Activated CD4-positive, alpha-beta T cell treated with anti-CD3 and anti-CD28 coated beads, Interleukin-10, Interleukin-2, amounts not matched to agents 100 ng/mL and 50 ng/mL, durations not matched to agents 16 hours and 8 hours (primary cell): ENCODE measurements at regions not wholly inside any gene's neighbourhood (a gene's known extent, or its start where the extent isn't known, plus 50 kb on each side); places are given as distances from the start of the nearest gene placed in this dataset.

Source experiments
- DNase-seq: peaks from one replicate; pipeline ENCODE4 v3.0.0-alpha.2; 2020

DNA sequence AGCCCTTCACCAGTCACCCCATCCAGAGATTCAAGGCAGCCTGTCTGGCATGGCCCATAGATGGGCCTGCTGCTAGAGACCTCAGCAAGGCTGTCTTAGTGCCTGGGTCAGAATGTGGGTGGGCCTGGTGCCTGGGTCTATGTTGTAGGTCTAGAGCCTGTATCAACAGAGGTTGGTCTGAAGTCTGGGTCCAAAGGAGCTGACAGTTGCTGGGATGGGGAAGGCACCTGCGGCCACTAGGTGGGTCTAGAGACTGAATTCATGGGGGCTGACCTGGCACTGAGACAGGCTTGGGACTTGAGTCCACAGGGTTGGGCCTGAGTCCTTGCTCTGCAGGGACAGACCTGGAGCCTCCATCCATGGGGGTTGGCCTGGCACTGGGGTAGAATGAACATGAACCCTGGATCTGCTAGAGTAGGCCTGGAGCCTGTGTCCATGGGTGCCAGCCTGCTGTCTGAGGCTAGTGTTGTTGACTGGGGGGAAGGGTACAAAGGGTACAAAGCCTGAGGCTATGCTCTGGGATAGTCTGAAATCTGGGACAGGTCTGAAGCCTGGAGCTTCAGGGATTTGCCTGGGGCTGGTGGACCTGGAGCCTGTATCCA is 516.8 kb downstream of the OLFM4 start:
- DNase-seq: no peak

GRCh38 chr13:53560556-53560955 is 531.9 kb downstream of the OLFM4 start:
- DNase-seq: no peak

- no peak for DNase-seq
Measured at GRCh38 chr13:53562419-53562818, 533.8 kb downstream of the OLFM4 start.

DNA sequence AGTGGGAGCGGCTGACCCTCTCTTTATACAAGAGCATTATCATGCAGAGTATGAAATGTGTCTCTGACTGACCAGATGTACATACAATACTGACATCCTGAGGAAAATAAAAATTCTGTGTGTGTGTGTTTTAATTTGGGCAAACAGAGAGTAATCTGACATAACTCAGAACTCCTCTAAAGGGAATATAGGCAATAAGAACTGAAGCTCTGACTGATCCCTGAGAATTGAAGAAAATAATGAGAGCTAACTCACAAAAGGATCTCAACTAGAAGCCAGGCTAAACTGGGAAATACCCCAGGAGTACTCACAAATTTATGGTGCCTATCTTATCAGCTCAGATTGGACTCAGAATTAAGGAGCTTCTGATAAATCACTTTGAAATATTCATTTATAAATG is 539.9 kb downstream of the OLFM4 start:
- no peak for DNase-seq

- DNase-seq: no peak
Measured at GRCh38 chr13:53569453-53569852, 540.8 kb downstream of the OLFM4 start.

- no peak for DNase-seq
Measured at GRCh38 chr13:53601113-53601512, 572.5 kb downstream of the OLFM4 start.

DNA sequence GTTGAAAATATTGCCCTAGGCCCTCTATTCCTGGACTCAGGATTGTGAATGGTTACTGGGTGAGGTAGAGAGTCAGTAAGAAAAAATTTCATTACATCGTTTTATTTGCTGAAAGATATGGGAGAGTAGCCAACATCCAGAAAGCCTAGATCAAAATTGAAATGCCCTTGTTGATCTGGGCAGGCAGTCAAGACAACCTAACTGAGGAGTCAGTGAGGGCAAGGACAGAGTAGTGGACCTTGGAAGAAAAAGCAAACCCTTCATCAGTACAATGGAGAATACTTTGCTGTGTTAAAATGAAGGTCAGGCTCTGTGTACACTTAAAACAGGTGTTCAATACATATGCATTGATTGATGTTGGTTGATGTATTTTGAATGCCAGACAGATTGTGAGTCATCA is 576.7 kb downstream of the OLFM4 start:
- DNase-seq: no peak

GRCh38 chr13:53612200-53612599 is 583.6 kb downstream of the OLFM4 start:
- no peak for DNase-seq

DNA sequence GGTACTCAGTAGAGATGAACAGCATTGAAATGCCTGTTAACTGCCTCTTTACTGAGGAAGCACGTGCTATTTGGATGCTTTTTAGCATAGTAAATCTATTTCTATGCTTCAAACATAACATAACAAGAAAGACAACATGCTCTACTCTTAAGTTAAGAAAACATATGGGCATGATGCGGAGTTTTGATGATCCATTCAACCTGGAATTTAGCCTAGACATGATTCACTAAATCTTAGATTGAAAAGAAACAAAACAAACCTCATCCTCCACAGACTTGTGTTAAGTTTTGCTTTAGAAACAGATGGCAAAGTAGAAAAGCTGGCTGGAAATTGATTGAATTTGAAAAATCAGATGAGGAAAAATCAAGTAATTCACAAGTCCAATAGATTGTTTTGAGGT is 593.8 kb downstream of the OLFM4 start:
- DNase-seq: no peak

DNA sequence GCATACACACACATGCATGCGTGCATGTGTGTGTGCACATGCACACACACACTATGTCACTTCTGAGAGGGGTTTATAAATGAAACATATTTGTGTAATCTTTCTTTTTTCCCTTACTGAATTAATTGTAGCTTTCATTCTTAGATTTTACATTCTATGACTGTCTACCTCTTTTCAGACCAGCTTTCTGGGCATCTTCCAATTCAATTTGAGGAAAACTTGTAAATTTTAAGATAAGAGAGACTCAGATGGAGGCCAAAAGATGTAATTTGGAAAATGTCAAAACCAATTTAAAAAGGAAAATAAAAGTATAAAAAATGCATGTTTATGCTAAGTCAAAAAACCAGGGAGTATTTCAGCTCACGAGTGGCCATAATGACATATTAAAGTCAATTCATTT is 594.5 kb downstream of the OLFM4 start:
- DNase-seq: no peak

- no peak for DNase-seq
Measured at GRCh38 chr13:53631511-53631910, 602.9 kb downstream of the OLFM4 start.

- DNase-seq: no peak
Measured at GRCh38 chr13:53638040-53638439, 609.4 kb downstream of the OLFM4 start.

- DNase-seq: no peak
Measured at GRCh38 chr13:53642306-53642705, 613.7 kb downstream of the OLFM4 start.

GRCh38 chr13:53648673-53649072 is 620.1 kb downstream of the OLFM4 start:
- no peak for DNase-seq

DNA sequence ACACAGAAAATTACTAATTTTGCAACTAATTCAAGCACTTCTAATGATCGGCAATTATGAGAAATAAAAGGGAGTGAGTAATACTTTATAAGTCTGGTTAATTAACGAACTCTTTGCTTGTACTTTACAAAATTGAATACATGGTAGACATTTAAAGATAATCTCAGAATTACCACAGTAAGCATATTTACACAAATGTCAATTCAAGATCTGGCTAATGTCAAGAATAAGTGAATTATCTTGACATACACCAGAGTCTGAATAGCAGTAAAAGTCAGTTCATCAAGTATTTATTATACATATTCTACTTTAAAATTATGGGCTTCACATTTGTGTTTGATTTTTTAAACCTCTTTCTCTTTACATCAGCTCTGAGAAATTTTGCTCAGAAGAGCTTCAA is 643.4 kb downstream of the OLFM4 start:
- no peak for DNase-seq

GRCh38 chr13:53683146-53683545 is 654.5 kb downstream of the OLFM4 start:
- DNase-seq: no peak

DNA sequence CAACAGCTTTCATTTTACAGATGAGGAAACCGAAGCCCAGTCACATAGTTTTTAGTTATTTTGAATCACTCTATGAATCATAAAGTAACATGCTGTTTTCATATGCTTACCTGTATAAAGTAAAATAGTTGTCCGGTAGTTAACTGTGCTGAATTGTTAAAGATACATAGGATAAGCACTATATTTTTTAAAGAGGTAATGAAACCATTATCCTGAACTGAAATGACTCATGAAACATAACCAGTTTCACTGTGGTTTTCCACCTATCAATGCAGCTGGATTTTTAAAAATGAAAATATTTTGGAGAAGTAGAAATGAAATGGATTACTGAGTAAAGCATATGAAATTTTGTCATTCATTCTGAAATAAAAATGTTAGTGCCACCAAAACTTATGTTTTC is 655.0 kb downstream of the OLFM4 start:
- no peak for DNase-seq

DNA sequence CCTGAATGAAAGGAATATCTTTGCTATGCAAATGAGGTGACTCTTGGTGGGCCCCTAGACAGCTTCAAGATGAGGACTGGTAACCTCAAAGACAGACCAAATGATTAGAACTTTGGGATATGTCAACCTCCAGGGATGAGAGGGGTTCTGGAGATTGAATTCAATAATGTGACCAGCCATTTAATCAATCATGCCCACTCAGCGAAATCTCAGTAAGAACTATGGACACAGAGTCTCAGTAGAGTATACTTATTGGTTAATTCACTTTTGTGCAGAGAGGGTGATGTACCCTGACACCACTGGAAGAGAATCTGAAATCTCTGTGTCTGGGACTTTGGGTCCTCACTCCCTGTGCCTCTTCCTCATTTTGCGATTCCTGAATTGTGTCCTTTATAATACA is 662.8 kb downstream of the OLFM4 start:
- no peak for DNase-seq

DNA sequence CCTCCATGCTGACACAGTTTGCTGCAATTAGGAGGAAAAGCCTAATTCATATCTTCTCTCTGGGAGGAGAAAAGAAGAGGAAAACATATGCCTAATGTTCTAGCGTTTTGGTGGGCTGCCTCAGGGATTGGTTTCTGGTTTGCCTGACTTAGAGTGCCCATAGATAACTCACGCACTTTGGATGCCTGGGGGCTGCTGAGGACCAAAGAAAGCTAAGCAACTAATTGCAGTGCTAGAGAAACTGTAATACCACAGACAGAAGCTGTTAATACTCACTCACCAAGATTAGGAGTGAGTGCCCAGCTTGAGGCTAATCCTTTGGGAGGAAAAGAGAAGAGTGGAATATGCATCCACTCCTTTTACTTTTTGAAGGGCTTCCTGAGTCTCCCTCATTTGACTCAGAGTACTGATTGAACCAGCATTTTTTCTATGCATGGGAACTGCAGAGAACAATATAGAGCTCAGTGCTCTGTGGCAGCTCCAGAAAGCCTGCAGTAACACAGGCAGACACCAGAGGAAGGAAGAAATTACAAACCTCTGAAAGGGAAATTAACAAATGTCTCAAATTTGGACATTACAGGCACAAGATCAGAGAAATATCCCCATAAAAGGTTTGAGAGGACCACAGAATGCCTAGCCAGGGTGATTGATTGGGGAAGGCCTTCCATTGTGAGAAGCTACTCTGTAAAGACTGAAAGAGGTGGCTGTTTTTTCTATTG is 666.4 kb downstream of the OLFM4 start:
- DNase-seq: no peak

GRCh38 chr13:53703371-53704080 is 674.9 kb downstream of the OLFM4 start:
- DNase-seq: no peak

DNA sequence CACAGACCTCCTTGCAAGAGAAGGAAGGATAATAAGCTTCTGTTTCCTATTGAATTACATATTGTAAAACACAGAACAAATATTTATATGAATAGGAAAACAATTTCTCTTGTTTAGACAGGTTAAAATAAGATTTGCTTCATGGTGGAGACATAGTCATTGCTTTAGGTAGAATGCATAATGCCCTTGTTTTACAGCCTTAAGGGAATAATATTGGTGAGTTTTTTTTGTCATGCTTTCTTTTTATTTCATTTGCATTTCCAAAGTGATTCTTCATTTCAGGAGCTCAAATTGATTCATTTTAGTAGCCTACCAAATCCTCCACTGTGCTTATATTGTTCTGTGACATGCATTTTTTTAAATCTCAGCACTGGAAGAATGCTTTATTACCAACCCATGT is 690.7 kb downstream of the OLFM4 start:
- no peak for DNase-seq

GRCh38 chr13:53732664-53733063 is 704.1 kb downstream of the OLFM4 start:
- no peak for DNase-seq

GRCh38 chr13:53743906-53744305 is 715.3 kb downstream of the OLFM4 start:
- no peak for DNase-seq

GRCh38 chr13:53747825-53748224 is 719.2 kb downstream of the OLFM4 start:
- DNase-seq: no peak
